Heart left ventricle (tissue), 16 donors: ENCODE measurements at regions not wholly inside any gene's neighbourhood (a gene's known extent, or its start where the extent isn't known, plus 50 kb on each side); places are given as distances from the start of the nearest gene placed in this dataset.

Experiments used
- ATAC-seq, 4 donors: fragments of 200-7000 bp; cut with Tn5 transposase; one replicate each; pipeline ENCODE4 v1.9.1; 2020 to 2022; ENCODE audit warnings: moderate library complexity in 4 of 4, mild to moderate bottlenecking in 3 of 4, moderate number of reproducible peaks in 1 of 4
- DNase-seq, 5 donors: peaks; one replicate each; pipeline ENCODE4 v3.0.0-alpha.2; 2020
- H3K27ac ChIP-seq, 12 donors: fragments of 200-600 bp; sonication (generic) in 4 of 12; one replicate each; pipeline versions ENCODE4 v1.5.0 to v1.8.0; 2016 to 2022; ENCODE audit warnings: mild to moderate bottlenecking in 2 of 12
- H3K27me3 ChIP-seq, 9 donors: fragments of 200-600 bp; sonication (generic) in 2 of 9; one replicate each; pipeline versions ENCODE4 v1.5.1 to v1.8.0; 2016 to 2022; ENCODE audit warnings: mild to moderate bottlenecking in 3 of 9
- H3K36me3 ChIP-seq, 9 donors: fragments of 200-600 bp; sonication (generic) in 2 of 9; one replicate each; pipeline versions ENCODE4 v1.5.0 to v1.8.0; 2018 to 2022; ENCODE audit warnings: mild to moderate bottlenecking in 2 of 9
- H3K4me1 ChIP-seq, 12 donors: fragments of 200-600 bp; sonication (generic) in 4 of 12; one replicate each; pipeline versions ENCODE4 v1.5.0 to v1.8.0; 2016 to 2022; ENCODE audit warnings: mild to moderate bottlenecking in 3 of 12
- H3K4me3 ChIP-seq, 12 donors: fragments of 200-600 bp; sonication (generic) in 4 of 12; one replicate each; pipeline versions ENCODE4 v1.5.0 to v1.8.0; 2017 to 2022; ENCODE audit warnings: mild to moderate bottlenecking in 9 of 12, moderate library complexity in 4 of 12
- H3K9me3 ChIP-seq, 12 donors: fragments of 200-600 bp; sonication (generic) in 4 of 12; one replicate each; pipeline versions ENCODE4 v1.5.0 to v1.8.0; 2016 to 2022; ENCODE audit warnings: mild to moderate bottlenecking in 1 of 12
- POLR2A ChIP-seq, 2 donors: fragments of 450-650 bp; IDR thresholded peaks; one replicate each; pipeline ENCODE4 v1.6.1; 2017; ENCODE audit warnings: antibody characterized with exemption in 2 of 2, mild to moderate bottlenecking in 2 of 2, moderate library complexity in 2 of 2
- WGBS, 4 donors: extraction: QIAGEN DNeasy Blood & Tissue Kit in 2 of 4; methylation state at CpG; one replicate each; pipeline versions ENCODE4 v1.1.5 to v1.1.7; 2013 to 2018; 5-methylcytosine and 5-hydroxymethylcytosine counted together
- intact Hi-C, 10 donors: fragments of 100-400 bp; cut with DNase I; formaldehyde crosslinking; loops; one replicate each; pipeline versions ENCODE4 v1.11.1 to v1.14.2; 2022
- TF ChIP-seq, protein P1 (sequence below), 12 donors: fragments of 200-600 bp; sonication (generic) in 4 of 12; IDR thresholded peaks; one replicate each; pipeline versions ENCODE4 v1.5.0 to v1.8.0; 2018 to 2022; ENCODE audit warnings: antibody characterized with exemption in 12 of 12, mild to moderate bottlenecking in 5 of 12
- donor health status: ischemic (EF 13 %, LVEDD 7.1; RV severe dilation, severe dysfunction).
- donor health status: healthy with polysubstance abuse.
- donor health status: DM: no; HTN: yes; CAD: no.
- donor health status: DM: no; HTN: no; CAD: no.
- donor health status: ischemic (EF 25% LVEDD 6.9; RV normal size, moderate dysfunction).
- donor health status: ischemic (EF 25% LVEDD 5.7; RV mildly dilated, moderate dysfunction).
- donor health status: healthy.
- donor health status: DM: yes; HTN: yes; CAD: no.
- donor health status: ischemic (EF 35%, LVEDD 5.7; RV mildly dilated, moderate dysfunction).
- donor health status: nonischemic (EF 11% LVEDD 7.7; RV severe dilation, severe dysfunction).
- donor health status: DM: yes; HTN: yes; CAD: no.
- donor health status: PGD.
- donor health status: ischemic (EF 29% LVEDD 5.4; RV normal size, mild dysfunction).
- donor health status: nonischemic (EF 23%, LVEDD 6.1; RV moderate dilation, normal function).

DNA sequence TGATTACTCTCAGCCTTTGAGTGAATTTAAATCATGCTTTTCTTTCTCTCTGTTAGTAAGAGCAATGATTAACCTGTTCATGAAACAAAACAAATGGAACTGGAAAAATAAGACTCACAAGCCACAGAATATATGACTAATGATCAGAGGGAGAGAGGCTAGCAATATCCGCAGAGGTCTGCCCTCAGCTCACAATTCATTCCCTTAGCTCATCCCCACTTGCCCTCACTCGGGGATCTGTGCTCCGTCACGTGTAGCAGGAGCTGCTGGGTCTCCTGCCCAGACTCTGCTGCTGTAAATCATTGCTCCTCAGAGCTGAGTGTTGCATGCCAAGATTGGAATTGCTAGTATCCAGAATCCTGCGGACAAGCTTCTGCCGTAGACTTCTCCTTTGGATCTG lies 53.1 kb upstream of the GNG2 start:
- no peak for DNase-seq
- intact Hi-C loops = loop anchor here in 1 of 10 donors (10.0 kb wide), 1 partner anchor 147 kb away; no protein-coding TSS in a partner anchor
- no peaks in the 10 kb centered on the region for H3K4me1 ChIP-seq
- 65 to 78% (median 69%) methylated on average over 6 of the region's 6 CpGs for WGBS, 4 donors
- no peaks in the 10 kb centered on the region for H3K27me3 ChIP-seq
- TF ChIP-seq, protein P1, sequence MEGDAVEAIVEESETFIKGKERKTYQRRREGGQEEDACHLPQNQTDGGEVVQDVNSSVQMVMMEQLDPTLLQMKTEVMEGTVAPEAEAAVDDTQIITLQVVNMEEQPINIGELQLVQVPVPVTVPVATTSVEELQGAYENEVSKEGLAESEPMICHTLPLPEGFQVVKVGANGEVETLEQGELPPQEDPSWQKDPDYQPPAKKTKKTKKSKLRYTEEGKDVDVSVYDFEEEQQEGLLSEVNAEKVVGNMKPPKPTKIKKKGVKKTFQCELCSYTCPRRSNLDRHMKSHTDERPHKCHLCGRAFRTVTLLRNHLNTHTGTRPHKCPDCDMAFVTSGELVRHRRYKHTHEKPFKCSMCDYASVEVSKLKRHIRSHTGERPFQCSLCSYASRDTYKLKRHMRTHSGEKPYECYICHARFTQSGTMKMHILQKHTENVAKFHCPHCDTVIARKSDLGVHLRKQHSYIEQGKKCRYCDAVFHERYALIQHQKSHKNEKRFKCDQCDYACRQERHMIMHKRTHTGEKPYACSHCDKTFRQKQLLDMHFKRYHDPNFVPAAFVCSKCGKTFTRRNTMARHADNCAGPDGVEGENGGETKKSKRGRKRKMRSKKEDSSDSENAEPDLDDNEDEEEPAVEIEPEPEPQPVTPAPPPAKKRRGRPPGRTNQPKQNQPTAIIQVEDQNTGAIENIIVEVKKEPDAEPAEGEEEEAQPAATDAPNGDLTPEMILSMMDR (IDR thresholded peaks at IDR 0.05) = no peak
- TF ChIP-seq POLR2A (IDR thresholded peaks at IDR 0.05) = no peak
- H3K36me3 ChIP-seq = no peaks in the 10 kb centered on the region
- peaks cover 0 to 6% (median 0%) of the 10 kb centered on the region in 12 donors for H3K9me3 ChIP-seq
- H3K4me3 ChIP-seq = no peak overlapping the region
- H3K27ac ChIP-seq = no peak overlapping the region
- no peak for ATAC-seq
